Fibroblast of pulmonary artery (primary cell): ENCODE measurements at regions not wholly inside any gene's neighbourhood (a gene's known extent, or its start where the extent isn't known, plus 50 kb on each side); places are given as distances from the start of the nearest gene placed in this dataset.
"Not testable (repeated sequence)": the region's sequence is repeated elsewhere in the genome, so short reads cannot be mapped to it uniquely, and the experiment has no call there.

ENCODE experiments used
- DNase-seq: peaks from one replicate; pipeline ENCODE4 v3.0.0-alpha.2; 2010; ENCODE audit warnings: low read depth
- H3K4me3 ChIP-seq: replicated peaks from 2 replicates; pipeline ENCODE4 v1.5.1; 2011; ENCODE audit warnings: low read depth, mild to moderate bottlenecking, control low read depth, low read length, moderate library complexity
- TF ChIP-seq, protein P1 (sequence below): IDR thresholded peaks from 2 replicates; pipeline ENCODE4 v1.5.1; 2011; ENCODE audit warnings: mild to moderate bottlenecking, control low read depth, low read length, inconsistent platforms; ENCODE audit errors: missing control alignments

DNA sequence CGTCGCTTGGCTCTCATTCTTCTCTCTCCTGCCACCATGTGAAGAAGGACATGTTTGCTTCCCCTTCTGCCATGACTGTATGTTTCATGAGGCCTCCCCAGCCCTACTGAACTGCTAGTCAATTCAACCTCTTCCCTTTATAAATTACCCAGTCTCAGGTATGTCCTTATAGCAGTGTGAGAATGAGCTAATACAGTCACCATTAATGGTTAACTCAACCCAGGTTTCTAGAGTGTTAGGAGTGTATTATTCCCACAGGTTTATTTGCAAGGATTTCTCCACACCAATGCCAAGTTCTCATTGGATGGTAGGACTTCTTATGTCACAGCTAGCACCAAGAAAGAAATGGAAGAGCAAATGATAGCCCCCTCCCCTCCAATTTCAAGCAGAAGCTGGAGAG, 71.9 kb downstream of the DYNAP start:
- DNase-seq = no peak
- TF ChIP-seq, protein P1, sequence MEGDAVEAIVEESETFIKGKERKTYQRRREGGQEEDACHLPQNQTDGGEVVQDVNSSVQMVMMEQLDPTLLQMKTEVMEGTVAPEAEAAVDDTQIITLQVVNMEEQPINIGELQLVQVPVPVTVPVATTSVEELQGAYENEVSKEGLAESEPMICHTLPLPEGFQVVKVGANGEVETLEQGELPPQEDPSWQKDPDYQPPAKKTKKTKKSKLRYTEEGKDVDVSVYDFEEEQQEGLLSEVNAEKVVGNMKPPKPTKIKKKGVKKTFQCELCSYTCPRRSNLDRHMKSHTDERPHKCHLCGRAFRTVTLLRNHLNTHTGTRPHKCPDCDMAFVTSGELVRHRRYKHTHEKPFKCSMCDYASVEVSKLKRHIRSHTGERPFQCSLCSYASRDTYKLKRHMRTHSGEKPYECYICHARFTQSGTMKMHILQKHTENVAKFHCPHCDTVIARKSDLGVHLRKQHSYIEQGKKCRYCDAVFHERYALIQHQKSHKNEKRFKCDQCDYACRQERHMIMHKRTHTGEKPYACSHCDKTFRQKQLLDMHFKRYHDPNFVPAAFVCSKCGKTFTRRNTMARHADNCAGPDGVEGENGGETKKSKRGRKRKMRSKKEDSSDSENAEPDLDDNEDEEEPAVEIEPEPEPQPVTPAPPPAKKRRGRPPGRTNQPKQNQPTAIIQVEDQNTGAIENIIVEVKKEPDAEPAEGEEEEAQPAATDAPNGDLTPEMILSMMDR = no peak
- H3K4me3 ChIP-seq = no peak overlapping the region

DNA sequence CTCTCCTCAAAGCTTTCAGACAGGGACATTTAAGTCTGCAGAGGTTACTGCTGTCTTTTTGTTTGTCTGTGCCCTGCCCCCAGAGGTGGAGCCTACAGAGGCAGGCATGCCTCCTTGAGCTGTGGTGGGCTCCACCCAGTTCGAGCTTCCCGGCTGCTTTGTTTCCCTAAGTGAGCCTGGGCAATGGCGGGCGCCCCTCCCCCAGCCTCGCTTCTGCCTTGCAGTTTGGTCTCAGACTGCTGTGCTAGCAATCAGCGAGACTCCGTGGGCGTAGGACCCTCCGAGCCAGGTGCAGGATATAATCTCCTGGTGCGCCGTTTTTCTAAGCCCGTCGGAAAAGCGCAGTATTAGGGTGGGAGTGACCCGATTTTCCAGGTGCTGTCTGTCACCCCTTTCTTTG, 78.7 kb downstream of the DYNAP start:
- DNase-seq, H3K4me3 ChIP-seq: not testable (repeated sequence)

DNA sequence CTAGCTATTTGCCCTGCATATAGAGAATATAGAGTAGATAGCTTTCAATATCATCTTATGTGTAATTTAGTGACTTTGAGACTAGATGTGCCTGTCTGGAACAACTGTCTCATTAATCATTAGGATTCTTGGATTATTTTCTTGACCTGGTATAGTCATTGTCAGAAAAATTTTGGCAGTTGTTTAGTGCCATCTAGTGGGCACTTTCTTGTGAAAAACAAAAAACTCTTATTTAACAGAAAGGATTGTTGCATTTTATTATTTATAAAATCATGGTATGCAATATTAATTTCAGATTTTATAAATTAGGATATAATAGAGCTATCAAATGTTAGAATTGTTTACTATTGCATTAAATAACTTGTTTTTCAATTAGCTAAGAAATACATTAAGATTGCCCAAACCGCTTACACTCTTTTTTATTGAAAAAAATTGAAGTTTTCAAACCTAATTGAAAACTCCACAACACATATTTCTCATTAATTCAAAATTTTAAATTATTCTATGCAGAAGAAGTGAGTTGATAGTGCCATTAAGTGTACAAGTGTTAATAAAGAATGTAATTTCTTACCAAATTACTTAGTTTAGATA, 80.3 kb downstream of the DYNAP start:
- TF ChIP-seq, protein P1 = peak; percentile 52
- DNase-seq = peak; percentile 63
- no peak overlapping the region for H3K4me3 ChIP-seq

DNA sequence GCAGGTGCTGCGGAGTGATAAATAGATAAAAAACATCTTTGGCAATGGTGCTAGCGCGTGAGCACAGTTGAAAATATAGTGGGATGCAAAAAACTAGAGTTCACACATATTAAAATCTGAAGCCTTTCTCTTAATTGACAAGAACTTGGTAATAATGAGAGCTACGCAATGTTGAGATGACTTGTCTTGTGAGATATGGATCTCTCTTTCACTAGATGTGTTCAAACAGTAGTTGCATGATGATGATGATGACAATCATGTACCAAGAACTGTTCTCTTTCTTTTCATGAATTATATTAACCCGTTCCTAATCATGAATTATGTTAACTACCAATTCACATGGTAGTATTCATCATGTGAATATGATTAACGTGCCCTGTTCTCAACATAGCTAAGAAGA, 81.1 kb downstream of the DYNAP start:
- DNase-seq = no peak
- no peak overlapping the region for H3K4me3 ChIP-seq
- TF ChIP-seq, protein P1 = no peak

DNA sequence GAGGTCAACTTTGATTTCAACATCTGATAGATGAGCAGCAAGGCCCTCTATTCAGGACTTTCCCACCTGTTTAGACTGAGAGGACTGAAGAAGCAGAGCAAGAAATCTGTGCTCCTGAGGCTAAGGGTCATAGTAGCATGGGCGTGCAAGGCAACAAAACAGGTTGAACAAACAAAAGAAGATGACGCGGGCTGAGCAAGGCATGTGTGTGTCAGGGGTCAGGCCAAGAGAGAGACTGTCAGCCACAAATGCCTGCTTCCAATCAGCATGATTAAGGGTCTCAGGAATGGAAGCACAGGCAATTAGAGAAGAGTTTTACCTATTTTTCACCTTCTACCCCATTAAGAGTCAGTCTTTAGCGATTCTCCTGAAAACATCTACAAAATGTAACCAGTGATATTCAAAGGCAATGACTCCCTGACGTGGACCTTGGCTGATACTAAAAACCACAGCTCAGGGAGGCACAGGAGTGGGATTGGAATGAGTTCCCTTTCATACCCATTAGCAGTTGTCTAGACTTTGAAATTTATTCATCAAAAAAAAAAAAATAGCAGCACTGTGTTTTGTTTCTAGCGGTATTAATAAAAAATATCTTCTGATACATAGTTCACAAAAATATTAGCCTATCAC, 81.9 kb downstream of the DYNAP start:
- no peak for DNase-seq
- TF ChIP-seq, protein P1 = no peak
- H3K4me3 ChIP-seq = no peak overlapping the region

DNA sequence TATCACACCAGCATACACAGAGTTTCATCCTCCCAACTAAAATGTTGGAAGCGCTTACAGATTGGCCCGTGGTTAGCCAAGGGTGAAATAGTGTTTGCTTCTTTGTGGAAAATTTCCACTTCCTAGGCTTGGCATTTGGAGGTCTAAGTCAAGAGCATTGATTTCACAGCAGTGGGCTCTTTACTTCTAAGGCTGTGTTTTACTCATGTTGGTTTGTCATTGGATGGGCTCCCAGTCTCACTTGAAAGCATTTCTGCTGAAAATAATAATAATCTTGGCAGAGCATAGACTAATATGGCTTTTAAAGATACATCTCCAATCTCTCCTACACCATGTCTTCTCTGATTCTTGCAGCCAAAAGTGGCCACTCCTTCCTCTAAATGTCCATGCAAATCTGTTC, 82.9 kb downstream of the DYNAP start:
- TF ChIP-seq, protein P1 = no peak
- no peak for DNase-seq
- H3K4me3 ChIP-seq = no peak overlapping the region

DNA sequence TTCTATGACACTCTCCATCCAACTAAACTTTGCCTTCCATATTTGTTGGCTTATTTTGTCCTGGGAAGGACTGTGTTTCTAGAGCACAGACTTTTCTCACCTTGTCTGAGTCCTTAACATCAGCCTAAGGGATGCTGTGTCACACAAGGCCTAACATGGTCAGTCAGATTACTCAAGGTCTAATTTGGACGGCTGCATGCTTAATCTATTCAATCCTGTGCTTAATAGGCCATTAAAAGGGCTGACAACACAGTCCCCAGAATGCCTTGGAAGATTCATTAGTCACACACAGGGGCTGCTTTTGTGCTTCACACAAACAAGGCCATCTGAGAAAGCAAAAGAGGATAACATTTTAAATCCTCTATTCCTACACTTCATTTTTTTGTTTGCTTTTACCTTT, 84.0 kb downstream of the DYNAP start:
- TF ChIP-seq, protein P1 = no peak
- no peak overlapping the region for H3K4me3 ChIP-seq
- DNase-seq = no peak
